GM21515 (cell line): ENCODE measurements at regions not wholly inside any gene's neighbourhood (a gene's known extent, or its start where the extent isn't known, plus 50 kb on each side); places are given as distances from the start of the nearest gene placed in this dataset.

Source experiments
- ATAC-seq: cut with Tn5 transposase; IDR thresholded peaks from one replicate; pipeline ENCODE4 v1.9.1; 2021; ENCODE audit not compliant: unreplicated experiment

DNA sequence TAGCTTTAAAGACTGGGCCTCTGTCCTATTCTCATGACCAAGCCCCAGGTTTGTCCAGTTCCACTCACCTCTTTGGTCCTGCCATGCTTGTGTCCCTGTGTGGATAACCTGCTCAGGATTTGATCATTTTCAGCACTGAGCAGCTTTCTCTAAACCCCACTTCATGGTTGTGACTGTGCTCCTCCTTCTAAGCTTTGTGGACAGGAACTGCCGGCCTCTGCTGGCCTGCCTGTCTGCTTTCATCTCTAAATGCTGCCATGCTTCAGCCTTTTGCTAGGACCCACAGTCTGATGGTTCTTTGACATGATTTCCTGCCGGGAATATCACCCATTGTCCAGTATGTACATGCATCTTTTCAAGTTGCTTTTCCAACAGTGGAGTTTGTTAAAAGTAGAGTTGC is 53.9 kb upstream of the STXBP6 start:
- no peak for ATAC-seq

GRCh38 chr14:25103271-25103670 is 53.3 kb upstream of the STXBP6 start:
- no peak for ATAC-seq

DNA sequence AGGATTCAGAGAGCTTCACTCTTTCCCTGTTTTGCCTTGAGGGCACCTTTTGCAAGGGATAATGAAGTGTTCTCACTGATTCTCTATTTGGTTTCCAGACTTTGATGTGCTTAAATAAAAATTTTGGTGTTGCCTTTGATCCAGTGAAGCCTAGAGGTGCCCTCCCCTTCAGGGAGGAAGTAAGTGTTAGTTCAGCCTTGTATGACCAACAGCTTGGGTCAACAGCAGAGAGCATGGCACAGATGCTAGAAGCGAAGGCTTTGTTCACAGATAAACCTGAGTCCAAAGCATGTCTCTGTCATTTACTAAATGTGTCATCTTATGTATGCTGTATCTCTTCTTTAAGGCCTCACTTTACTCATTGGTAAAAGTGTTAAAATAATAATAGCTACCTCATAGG is 52.8 kb upstream of the STXBP6 start:
- ATAC-seq: no peak

DNA sequence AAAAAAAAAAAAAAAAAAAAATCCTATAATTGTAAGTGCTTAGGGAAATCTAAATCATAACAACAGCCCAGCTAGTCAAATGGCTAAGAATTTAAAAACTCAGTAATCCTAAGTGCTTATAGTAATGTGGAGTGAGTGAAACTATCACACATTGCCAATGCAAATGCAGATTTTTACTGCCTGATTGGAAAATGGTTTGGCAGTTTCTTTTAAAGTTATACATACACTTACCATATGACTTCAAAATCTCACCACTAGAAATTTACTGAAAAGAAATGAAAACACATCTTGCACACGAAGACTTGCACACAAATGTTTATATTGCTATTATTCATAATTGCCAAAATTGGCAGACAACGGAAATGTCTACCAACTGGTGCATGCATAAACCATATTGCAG is 51.3 kb upstream of the STXBP6 start:
- ATAC-seq: no peak
